PFSK-1 (cell line): ENCODE measurements at regions not wholly inside any gene's neighbourhood (a gene's known extent, or its start where the extent isn't known, plus 50 kb on each side); places are given as distances from the start of the nearest gene placed in this dataset.

Experiments used
- POLR2AphosphoS5 ChIP-seq: IDR thresholded peaks from 2 replicates; pipeline ENCODE4 v1.6.1; 2012; ENCODE audit warnings: low read depth, mild to moderate bottlenecking, control low read depth, low read length, moderate library complexity
- SIN3A ChIP-seq: IDR thresholded peaks from 2 replicates; pipeline ENCODE4 v1.6.1; 2012; ENCODE audit warnings: mild to moderate bottlenecking, low read length, moderate library complexity, borderline replicate concordance; ENCODE audit not compliant: insufficient read depth
- TAF1 ChIP-seq: IDR thresholded peaks from 2 replicates; pipeline ENCODE4 v1.6.1; 2012; ENCODE audit warnings: low read length, control low read depth, borderline replicate concordance; ENCODE audit not compliant: insufficient read depth

DNA sequence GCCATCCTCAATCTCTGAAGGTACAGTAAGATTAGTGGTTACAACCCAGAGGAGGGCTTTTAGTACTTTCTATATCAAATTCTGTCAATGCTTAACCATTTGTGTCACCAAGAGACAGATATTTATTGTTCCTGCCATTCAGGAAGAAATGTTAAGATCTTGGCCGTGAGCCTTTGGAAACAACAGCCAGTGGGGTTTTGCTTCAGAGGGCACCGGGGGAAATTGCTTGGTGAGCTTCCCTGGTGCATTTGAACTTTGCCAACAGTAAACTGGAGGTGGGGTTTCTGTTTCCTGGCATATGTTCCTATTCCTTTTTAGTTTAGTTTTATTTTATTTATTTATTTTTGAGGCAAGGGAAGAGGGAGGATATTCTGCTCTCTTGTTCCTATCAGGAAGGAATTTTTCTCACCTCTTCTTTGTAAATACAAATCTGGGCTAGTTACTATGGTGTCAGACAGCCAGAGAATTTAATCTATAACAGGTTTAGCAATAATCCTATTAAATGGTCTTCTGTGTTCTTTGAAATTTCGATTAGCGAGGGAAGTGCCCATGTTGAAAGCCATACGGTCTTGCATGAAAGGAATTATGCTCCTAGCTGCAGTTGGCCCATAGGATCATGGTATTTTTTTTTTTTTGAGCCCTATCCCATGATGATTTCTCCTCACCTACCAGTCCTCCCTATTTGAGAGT is 95.7 kb downstream of the MAIP1 start:
- TF ChIP-seq TAF1 (no peak), SIN3A (no peak), POLR2AphosphoS5 (no peak)
